ENCODE measurements at regions not wholly inside any gene's neighbourhood (a gene's known extent, or its start where the extent isn't known, plus 50 kb on each side); places are given as distances from the start of the nearest gene placed in this dataset.

DNA sequence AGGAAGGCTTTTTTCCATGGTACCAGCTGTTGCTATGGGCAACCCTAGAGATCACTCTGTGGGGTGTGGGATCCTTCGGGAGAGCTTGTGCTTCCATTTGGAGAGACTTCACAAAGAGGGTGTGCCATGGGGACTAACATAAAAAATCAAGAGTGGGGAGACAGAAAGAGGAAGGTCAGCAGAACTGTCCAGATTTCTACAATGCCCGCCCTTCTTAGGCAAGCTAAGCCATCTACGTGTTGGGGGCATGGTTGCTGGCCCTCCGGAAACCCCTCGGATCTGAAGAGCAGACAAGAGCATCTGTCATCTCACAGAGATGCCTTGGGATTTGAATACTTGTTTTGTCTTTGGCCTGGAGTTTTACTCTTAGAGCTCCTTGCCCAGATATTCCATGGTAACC lies 83.9 kb upstream of the ZNF648 start:
- DNase-seq (ENCODE audit: insufficient read length, low spot score, missing footprints) = no peak
- no peak overlapping the region for H3K27ac ChIP-seq (ENCODE audit: low read depth, low read length)
- H3K4me3 ChIP-seq (ENCODE audit: insufficient read depth, low read length) = no peak overlapping the region
- H3K4me2 ChIP-seq (ENCODE audit: insufficient read depth, low read length) = no peak overlapping the region
- no peaks in the 10 kb centered on the region for H3K9me3 ChIP-seq (ENCODE audit: low read depth, low read length)
- TF ChIP-seq, protein P1, sequence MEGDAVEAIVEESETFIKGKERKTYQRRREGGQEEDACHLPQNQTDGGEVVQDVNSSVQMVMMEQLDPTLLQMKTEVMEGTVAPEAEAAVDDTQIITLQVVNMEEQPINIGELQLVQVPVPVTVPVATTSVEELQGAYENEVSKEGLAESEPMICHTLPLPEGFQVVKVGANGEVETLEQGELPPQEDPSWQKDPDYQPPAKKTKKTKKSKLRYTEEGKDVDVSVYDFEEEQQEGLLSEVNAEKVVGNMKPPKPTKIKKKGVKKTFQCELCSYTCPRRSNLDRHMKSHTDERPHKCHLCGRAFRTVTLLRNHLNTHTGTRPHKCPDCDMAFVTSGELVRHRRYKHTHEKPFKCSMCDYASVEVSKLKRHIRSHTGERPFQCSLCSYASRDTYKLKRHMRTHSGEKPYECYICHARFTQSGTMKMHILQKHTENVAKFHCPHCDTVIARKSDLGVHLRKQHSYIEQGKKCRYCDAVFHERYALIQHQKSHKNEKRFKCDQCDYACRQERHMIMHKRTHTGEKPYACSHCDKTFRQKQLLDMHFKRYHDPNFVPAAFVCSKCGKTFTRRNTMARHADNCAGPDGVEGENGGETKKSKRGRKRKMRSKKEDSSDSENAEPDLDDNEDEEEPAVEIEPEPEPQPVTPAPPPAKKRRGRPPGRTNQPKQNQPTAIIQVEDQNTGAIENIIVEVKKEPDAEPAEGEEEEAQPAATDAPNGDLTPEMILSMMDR (IDR thresholded peaks at IDR 0.05; ENCODE audit: extremely low read depth, low read depth, low read length) = no peak
- no peaks in the 10 kb centered on the region for H4K20me1 ChIP-seq (ENCODE audit: insufficient read depth, low read length)
- H3K79me2 ChIP-seq (ENCODE audit: insufficient read depth, low read length) = no peaks in the 10 kb centered on the region
- no peaks in the 10 kb centered on the region for H3K4me1 ChIP-seq (ENCODE audit: insufficient read depth, low read length)
- peaks cover 4% of the 10 kb centered on the region for H3K27me3 ChIP-seq (ENCODE audit: insufficient read depth, low read length)
- no peaks in the 10 kb centered on the region for H3K36me3 ChIP-seq (ENCODE audit: insufficient read depth, low read length)
- H2AFZ ChIP-seq (ENCODE audit: low read length) = no peak overlapping the region

DNA sequence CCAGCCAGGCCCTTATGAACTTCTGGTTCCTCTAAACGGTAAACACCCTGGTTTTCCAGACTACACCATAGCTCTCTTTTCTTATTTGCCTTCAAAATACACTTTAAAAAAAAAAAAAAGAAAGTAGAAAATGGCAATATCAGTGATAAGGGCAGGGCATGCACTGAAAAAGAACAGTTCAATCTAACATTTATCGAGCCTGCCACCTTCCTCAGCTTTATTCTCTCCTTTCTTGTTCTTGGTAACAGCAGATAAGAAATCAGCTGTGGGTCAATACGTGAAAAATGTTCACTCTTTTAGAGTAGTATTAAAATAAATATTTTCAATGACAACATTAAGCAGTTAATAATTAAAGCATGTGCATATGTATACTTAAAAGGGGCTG lies 83.1 kb upstream of the ZNF648 start:
- Histone ChIP-seq H3K4me3 (ENCODE audit: insufficient read depth, low read length) (no peak overlapping the region), H3K9me3 (ENCODE audit: low read depth, low read length) (no peaks in the 10 kb centered on the region), H3K27me3 (ENCODE audit: insufficient read depth, low read length) (peaks cover 4% of the 10 kb centered on the region), H4K20me1 (ENCODE audit: insufficient read depth, low read length) (no peaks in the 10 kb centered on the region), H2AFZ (ENCODE audit: low read length) (no peak overlapping the region), H3K4me1 (ENCODE audit: insufficient read depth, low read length) (no peaks in the 10 kb centered on the region), H3K36me3 (ENCODE audit: insufficient read depth, low read length) (no peaks in the 10 kb centered on the region), H3K27ac (ENCODE audit: low read depth, low read length) (no peak overlapping the region), H3K4me2 (ENCODE audit: insufficient read depth, low read length) (no peak overlapping the region), H3K79me2 (ENCODE audit: insufficient read depth, low read length) (no peaks in the 10 kb centered on the region)
- TF ChIP-seq, protein P1 (IDR thresholded peaks at IDR 0.05; ENCODE audit: extremely low read depth, low read depth, low read length) = no peak
- DNase-seq (ENCODE audit: insufficient read length, low spot score, missing footprints) = no peak

DNA sequence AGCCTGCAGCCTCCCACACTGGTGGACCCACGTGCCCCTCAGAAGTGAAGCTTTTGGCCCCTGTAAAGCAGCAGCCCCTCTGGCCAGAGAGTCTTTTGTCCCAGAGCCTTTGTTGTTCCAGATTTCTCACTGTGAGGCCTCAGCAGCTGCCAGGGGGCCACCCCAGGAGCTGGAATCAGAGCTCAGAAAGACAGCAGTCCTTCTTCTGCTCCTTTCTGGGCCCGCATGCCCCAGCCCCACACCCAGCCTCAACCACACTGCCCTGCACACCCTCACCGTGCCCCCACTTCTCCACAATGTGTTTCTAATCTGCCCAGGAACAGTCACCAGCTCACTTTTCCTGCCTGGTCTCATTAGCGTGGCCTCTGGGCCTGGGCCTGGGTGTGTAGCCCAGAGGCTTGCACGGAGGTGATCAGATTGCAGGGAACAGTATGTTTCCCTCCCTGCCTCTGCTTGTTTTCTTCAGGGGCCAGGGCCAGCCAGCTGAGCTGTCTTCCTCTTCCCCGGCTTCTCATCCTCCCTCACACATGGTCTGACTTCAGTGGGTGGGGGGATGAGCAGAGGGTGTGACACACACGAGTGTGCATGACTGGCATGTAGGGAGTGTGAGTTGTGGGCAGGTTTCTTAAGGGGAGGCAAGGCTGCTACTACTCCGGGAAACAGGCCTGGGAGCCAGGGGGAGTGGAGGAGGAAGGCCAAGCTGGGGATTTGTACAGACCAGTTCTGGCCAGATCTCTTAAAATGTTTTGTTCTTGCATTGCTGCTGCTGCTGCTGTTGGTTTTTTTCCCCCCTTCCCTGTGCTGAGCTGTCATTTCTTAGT lies 82.5 kb upstream of the ZNF648 start:
- peaks cover 4% of the 10 kb centered on the region for H3K27me3 ChIP-seq (ENCODE audit: insufficient read depth, low read length)
- peak overlapping the region; percentile 21 for H2AFZ ChIP-seq (ENCODE audit: low read length)
- no peaks in the 10 kb centered on the region for H4K20me1 ChIP-seq (ENCODE audit: insufficient read depth, low read length)
- H3K4me3 ChIP-seq (ENCODE audit: insufficient read depth, low read length) = no peak overlapping the region
- H3K4me2 ChIP-seq (ENCODE audit: insufficient read depth, low read length) = no peak overlapping the region
- TF ChIP-seq, protein P1 (IDR thresholded peaks at IDR 0.05; ENCODE audit: extremely low read depth, low read depth, low read length) = no peak
- no peaks in the 10 kb centered on the region for H3K79me2 ChIP-seq (ENCODE audit: insufficient read depth, low read length)
- DNase-seq (ENCODE audit: insufficient read length, low spot score, missing footprints) = no peak
- H3K9me3 ChIP-seq (ENCODE audit: low read depth, low read length) = no peaks in the 10 kb centered on the region
- no peaks in the 10 kb centered on the region for H3K4me1 ChIP-seq (ENCODE audit: insufficient read depth, low read length)
- no peak overlapping the region for H3K27ac ChIP-seq (ENCODE audit: low read depth, low read length)
- no peaks in the 10 kb centered on the region for H3K36me3 ChIP-seq (ENCODE audit: insufficient read depth, low read length)

DNA sequence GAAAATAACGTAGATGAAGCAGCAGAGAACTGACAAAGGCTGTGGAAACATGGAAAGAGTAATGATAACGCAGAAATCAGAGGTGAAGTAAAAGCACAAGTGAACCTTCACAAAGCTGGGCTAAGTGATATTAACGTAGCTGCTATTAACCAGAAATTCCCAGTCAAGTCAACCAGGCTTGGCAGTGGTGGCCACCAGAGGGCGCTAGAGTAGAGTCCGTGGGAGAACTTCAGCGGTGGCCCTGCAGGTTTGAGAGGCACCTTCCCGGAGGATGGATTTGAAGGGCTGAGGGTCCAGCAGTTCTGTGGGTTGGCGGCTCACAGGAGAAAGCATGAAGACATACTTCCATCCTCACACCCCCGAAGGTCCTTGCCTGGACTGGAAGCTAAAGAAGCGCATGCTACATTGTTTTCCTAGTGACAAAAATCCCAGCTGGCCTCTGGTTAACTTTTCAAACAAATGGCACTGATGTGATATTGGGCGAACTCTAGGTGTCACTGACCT lies 81.7 kb upstream of the ZNF648 start:
- H3K4me2 ChIP-seq (ENCODE audit: insufficient read depth, low read length) = no peak overlapping the region
- H3K36me3 ChIP-seq (ENCODE audit: insufficient read depth, low read length) = no peaks in the 10 kb centered on the region
- DNase-seq (ENCODE audit: insufficient read length, low spot score, missing footprints) = peak; percentile 87
- no peaks in the 10 kb centered on the region for H3K9me3 ChIP-seq (ENCODE audit: low read depth, low read length)
- H4K20me1 ChIP-seq (ENCODE audit: insufficient read depth, low read length) = no peaks in the 10 kb centered on the region
- no peaks in the 10 kb centered on the region for H3K79me2 ChIP-seq (ENCODE audit: insufficient read depth, low read length)
- no peaks in the 10 kb centered on the region for H3K4me1 ChIP-seq (ENCODE audit: insufficient read depth, low read length)
- H2AFZ ChIP-seq (ENCODE audit: low read length) = no peak overlapping the region
- H3K27me3 ChIP-seq (ENCODE audit: insufficient read depth, low read length) = peaks cover 4% of the 10 kb centered on the region
- H3K4me3 ChIP-seq (ENCODE audit: insufficient read depth, low read length) = no peak overlapping the region
- no peak overlapping the region for H3K27ac ChIP-seq (ENCODE audit: low read depth, low read length)
- TF ChIP-seq, protein P1 (IDR thresholded peaks at IDR 0.05; ENCODE audit: extremely low read depth, low read depth, low read length) = peak; percentile 98

All from osteoblast (primary cell).